ENCODE measurements at regions not wholly inside any gene's neighbourhood (a gene's known extent, or its start where the extent isn't known, plus 50 kb on each side); places are given as distances from the start of the nearest gene placed in this dataset.

- TF ChIP-seq CTCF (conservative IDR thresholded peaks at IDR 0.05; ENCODE audit: low read depth, low read length) (no peak), MAFK (IDR thresholded peaks at IDR 0.05; ENCODE audit: low read depth, low read length) (no peak), MXI1 (IDR thresholded peaks at IDR 0.05; ENCODE audit: borderline replicate concordance, low read depth, low read length) (no peak), POLR2A (IDR thresholded peaks at IDR 0.05; ENCODE audit: low read depth, low read length) (no peak), USF2 (IDR thresholded peaks at IDR 0.05; ENCODE audit: low read depth, low read length) (no peak), RFX5 (IDR thresholded peaks at IDR 0.05; ENCODE audit: low read depth, low read length) (no peak)
Measured at GRCh38 chr4:116197317-116197809, 888.0 kb downstream of the TRAM1L1 start.

Data from IMR-90 (cell line).